DOHH2 (cell line): ENCODE measurements at regions not wholly inside any gene's neighbourhood (a gene's known extent, or its start where the extent isn't known, plus 50 kb on each side); places are given as distances from the start of the nearest gene placed in this dataset.

Experiments
- H3F3A ChIP-seq: fragments of 200-600 bp; sonication (generic), shearing (Covaris generic); 2 replicates; pipeline ENCODE4 v1.6.0; 2016; ENCODE audit warnings: antibody characterized with exemption, mild to moderate bottlenecking; ENCODE audit not compliant: control insufficient read depth, insufficient read depth
- H3K27ac ChIP-seq: fragments of 200-600 bp; sonication (generic); 2 replicates; pipeline ENCODE4 v1.5.1; 2014; ENCODE audit warnings: low read depth, mild to moderate bottlenecking, low read length, moderate library complexity
- H3K27me3 ChIP-seq: fragments of 200-600 bp; sonication (generic); 2 replicates; pipeline ENCODE4 v1.6.1; 2014; ENCODE audit warnings: mild to moderate bottlenecking, low read length, mixed read lengths; ENCODE audit not compliant: control insufficient read depth
- H3K36me3 ChIP-seq: fragments of 200-600 bp; sonication (generic); 2 replicates; pipeline ENCODE4 v1.6.1; 2014; ENCODE audit warnings: mild to moderate bottlenecking, low read length, moderate library complexity, mixed read lengths; ENCODE audit not compliant: control insufficient read depth
- H3K4me1 ChIP-seq: fragments of 200-600 bp; sonication (generic); 2 replicates; pipeline ENCODE4 v1.6.1; 2014; ENCODE audit warnings: mild to moderate bottlenecking, low read length, mixed read lengths; ENCODE audit not compliant: control insufficient read depth
- H3K4me2 ChIP-seq: fragments of 200-600 bp; sonication (generic); 2 replicates; pipeline ENCODE4 v1.6.0; 2014; ENCODE audit warnings: mild to moderate bottlenecking, low read length, moderate library complexity
- H3K4me3 ChIP-seq: fragments of 200-600 bp; sonication (generic); 2 replicates; pipeline ENCODE4 v1.5.1; 2014; ENCODE audit warnings: mild to moderate bottlenecking, low read length, mixed read lengths
- H3K79me2 ChIP-seq: fragments of 200-600 bp; sonication (generic); 2 replicates; pipeline ENCODE4 v1.6.1; 2014; ENCODE audit warnings: mild to moderate bottlenecking, low read length, mixed read lengths; ENCODE audit not compliant: control insufficient read depth
- H3K9me2 ChIP-seq: fragments of 200-600 bp; sonication (generic); replicated peaks from 2 replicates; pipeline ENCODE4 v1.6.1; 2014; ENCODE audit warnings: mild to moderate bottlenecking, low read length, mixed read lengths; ENCODE audit not compliant: control insufficient read depth
- H3K9me3 ChIP-seq: fragments of 200-600 bp; sonication (generic); 2 replicates; pipeline ENCODE4 v1.6.1; 2014; ENCODE audit warnings: antibody characterized with exemption, low read length, mixed read lengths; ENCODE audit not compliant: control insufficient read depth, insufficient read depth
- H4K20me1 ChIP-seq: fragments of 200-600 bp; sonication (generic); 2 replicates; pipeline ENCODE4 v1.6.0; 2014; ENCODE audit warnings: low read depth, mild to moderate bottlenecking, antibody characterized with exemption, low read length, moderate library complexity; ENCODE audit not compliant: control insufficient read depth, insufficient read depth
- EZH2phosphoT487 ChIP-seq: fragments of 200-600 bp; sonication (generic); IDR thresholded peaks from 2 replicates; pipeline ENCODE4 v1.6.1; 2017; ENCODE audit warnings: borderline replicate concordance, mild to moderate bottlenecking, antibody characterized with exemption, low read length, moderate library complexity, mixed read lengths
- TF ChIP-seq, protein P1 (sequence below): fragments of 200-600 bp; sonication (generic); IDR thresholded peaks from one replicate; pipeline ENCODE4 v1.5.1; 2014; ENCODE audit warnings: antibody characterized with exemption, mild to moderate bottlenecking, low read depth, low read length; ENCODE audit not compliant: poor library complexity, severe bottlenecking

- Histone ChIP-seq H3K4me3 (no peak overlapping the region), H4K20me1 (no peaks in the 10 kb centered on the region)
Measured at GRCh38 chr20:50423758-50424157, 86.4 kb upstream of the PTPN1 start.

GRCh38 chr20:50425076-50425475 lies 85.1 kb upstream of the PTPN1 start:
- Histone ChIP-seq H3K36me3 (no peaks in the 10 kb centered on the region), H3K79me2 (no peaks in the 10 kb centered on the region), H3K27ac (no peak overlapping the region), H3K27me3 (0 out of 2 replicates have a peak, but pooled peaks cover 2% of the 10 kb centered on the region), H3K4me3 (no peak overlapping the region), H3F3A (no peaks in the 10 kb centered on the region), H3K9me2 (no peaks in the 10 kb centered on the region), H3K9me3 (no peaks in the 10 kb centered on the region), H3K4me2 (no peak overlapping the region), H4K20me1 (no peaks in the 10 kb centered on the region), H3K4me1 (no peaks in the 10 kb centered on the region)
- TF ChIP-seq EZH2phosphoT487 = no peak
- TF ChIP-seq, protein P1, sequence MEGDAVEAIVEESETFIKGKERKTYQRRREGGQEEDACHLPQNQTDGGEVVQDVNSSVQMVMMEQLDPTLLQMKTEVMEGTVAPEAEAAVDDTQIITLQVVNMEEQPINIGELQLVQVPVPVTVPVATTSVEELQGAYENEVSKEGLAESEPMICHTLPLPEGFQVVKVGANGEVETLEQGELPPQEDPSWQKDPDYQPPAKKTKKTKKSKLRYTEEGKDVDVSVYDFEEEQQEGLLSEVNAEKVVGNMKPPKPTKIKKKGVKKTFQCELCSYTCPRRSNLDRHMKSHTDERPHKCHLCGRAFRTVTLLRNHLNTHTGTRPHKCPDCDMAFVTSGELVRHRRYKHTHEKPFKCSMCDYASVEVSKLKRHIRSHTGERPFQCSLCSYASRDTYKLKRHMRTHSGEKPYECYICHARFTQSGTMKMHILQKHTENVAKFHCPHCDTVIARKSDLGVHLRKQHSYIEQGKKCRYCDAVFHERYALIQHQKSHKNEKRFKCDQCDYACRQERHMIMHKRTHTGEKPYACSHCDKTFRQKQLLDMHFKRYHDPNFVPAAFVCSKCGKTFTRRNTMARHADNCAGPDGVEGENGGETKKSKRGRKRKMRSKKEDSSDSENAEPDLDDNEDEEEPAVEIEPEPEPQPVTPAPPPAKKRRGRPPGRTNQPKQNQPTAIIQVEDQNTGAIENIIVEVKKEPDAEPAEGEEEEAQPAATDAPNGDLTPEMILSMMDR = no peak

More at GRCh38 chr20:50423758-50424157, 86.4 kb upstream of the PTPN1 start:
- H3K4me2 ChIP-seq = no peak overlapping the region
- no peaks in the 10 kb centered on the region for H3K79me2 ChIP-seq
- no peak overlapping the region for H3K27ac ChIP-seq
- no peak for TF ChIP-seq EZH2phosphoT487
- TF ChIP-seq, protein P1 = no peak
- no peaks in the 10 kb centered on the region for H3K9me2 ChIP-seq
- H3K4me1 ChIP-seq = no peaks in the 10 kb centered on the region
- no peaks in the 10 kb centered on the region for H3K9me3 ChIP-seq
- no peaks in the 10 kb centered on the region for H3F3A ChIP-seq
- no peaks in the 10 kb centered on the region for H3K36me3 ChIP-seq
- H3K27me3 ChIP-seq = 0 out of 2 replicates have a peak, but pooled peaks cover 2% of the 10 kb centered on the region

DNA sequence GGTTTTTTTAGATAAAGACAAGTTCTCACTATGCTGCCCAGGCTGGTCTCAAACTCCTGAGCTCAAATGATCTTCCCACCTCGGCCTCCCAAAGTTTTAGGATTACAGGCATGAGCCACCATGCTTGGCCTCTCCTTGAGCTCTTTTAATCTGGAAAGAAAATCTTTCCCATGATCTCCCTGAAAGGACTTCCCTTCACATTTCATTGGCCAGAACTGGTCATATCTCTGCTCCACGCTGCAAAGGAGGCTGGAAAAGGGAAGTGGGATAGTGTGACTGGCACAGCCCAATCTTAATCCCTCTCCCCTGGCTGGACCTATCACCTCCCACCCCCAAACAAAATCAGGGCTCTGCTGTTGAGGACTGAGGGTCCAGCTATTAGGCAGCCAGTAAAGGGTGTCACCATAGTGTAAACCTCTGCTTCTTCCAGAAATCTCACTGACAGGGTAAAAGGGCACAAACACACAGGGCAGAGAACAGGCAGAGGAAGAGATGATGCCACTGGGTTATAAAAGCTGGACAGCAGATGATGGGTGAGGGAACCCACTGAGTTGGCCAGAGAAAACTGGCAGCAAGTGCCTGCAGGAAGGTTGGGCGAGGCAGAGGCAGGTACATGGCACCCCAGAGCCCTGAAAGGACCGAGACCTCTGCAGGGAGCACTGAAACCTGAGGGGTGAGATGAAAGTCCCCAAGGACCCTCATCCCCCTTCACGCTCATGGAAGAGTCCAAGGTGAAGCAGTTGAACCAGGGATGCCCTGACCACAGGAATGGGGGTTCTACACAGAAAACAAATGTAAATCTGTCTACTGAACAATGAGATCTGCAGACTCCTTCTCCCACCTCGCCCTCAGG lies 83.1 kb upstream of the PTPN1 start:
- peaks cover 2% of the 10 kb centered on the region; the same call in 1 of the 2 replicates for H3K27me3 ChIP-seq
- H3K4me3 ChIP-seq = no peak overlapping the region
- no peaks in the 10 kb centered on the region for H4K20me1 ChIP-seq
- no peaks in the 10 kb centered on the region for H3K79me2 ChIP-seq
- H3F3A ChIP-seq = no peaks in the 10 kb centered on the region
- H3K27ac ChIP-seq = no peak overlapping the region
- H3K36me3 ChIP-seq = no peaks in the 10 kb centered on the region
- TF ChIP-seq, protein P1 = no peak
- no peak for TF ChIP-seq EZH2phosphoT487
- H3K4me1 ChIP-seq = no peaks in the 10 kb centered on the region
- H3K9me2 ChIP-seq = no peaks in the 10 kb centered on the region
- H3K4me2 ChIP-seq = no peak overlapping the region
- H3K9me3 ChIP-seq = no peaks in the 10 kb centered on the region
